WTC11 (cell line): ENCODE measurements at regions not wholly inside any gene's neighbourhood (a gene's known extent, or its start where the extent isn't known, plus 50 kb on each side); places are given as distances from the start of the nearest gene placed in this dataset.

Source experiments
- FOXJ3 ChIP-seq: sonication (generic); formaldehyde crosslinking; IDR thresholded peaks from 2 replicates; pipeline ENCODE4 v1.9.0; 2021; ENCODE audit warnings: missing genetic modification reagents, mild to moderate bottlenecking, borderline replicate concordance
- NFYB ChIP-seq: sonication (generic); formaldehyde crosslinking; conservative IDR thresholded peaks from 2 replicates; pipeline ENCODE4 v1.8.0; 2022; ENCODE audit warnings: low read depth, missing genetic modification reagents
- PRRX2 ChIP-seq: fragments of 250-450 bp; sonication (Bioruptor Pico); IDR thresholded peaks from 2 replicates; pipeline ENCODE4 v1.8.0; 2021; ENCODE audit warnings: mild to moderate bottlenecking
- TEAD4 ChIP-seq: sonication (generic); formaldehyde crosslinking; IDR thresholded peaks from 2 replicates; pipeline ENCODE4 v1.8.0; 2022; ENCODE audit warnings: mild to moderate bottlenecking, missing genetic modification reagents
- ZBTB21 ChIP-seq: sonication (generic); formaldehyde crosslinking; IDR thresholded peaks from 2 replicates; pipeline ENCODE4 v1.8.1; 2023; ENCODE audit warnings: mild to moderate bottlenecking, missing genetic modification reagents, borderline replicate concordance
- ZNF232 ChIP-seq: sonication (generic); formaldehyde crosslinking; IDR thresholded peaks from 2 replicates; pipeline ENCODE4 v1.8.0; 2022; ENCODE audit warnings: mild to moderate bottlenecking, missing genetic modification reagents
- TF ChIP-seq, protein P1 (sequence below): fragments of 200-600 bp; IDR thresholded peaks from 2 replicates; pipeline ENCODE4 v1.8.0; 2022; ENCODE audit warnings: antibody characterized with exemption
- TF ChIP-seq, protein P2 (sequence below): sonication (generic); formaldehyde crosslinking; IDR thresholded peaks from 2 replicates; pipeline ENCODE4 v1.8.0; 2022; ENCODE audit warnings: mild to moderate bottlenecking, missing genetic modification reagents
- TF ChIP-seq, protein P3 (sequence below): sonication (generic); formaldehyde crosslinking; IDR thresholded peaks from 2 replicates; pipeline ENCODE4 v1.8.1; 2022; ENCODE audit warnings: low read depth, mild to moderate bottlenecking, moderate library complexity, missing genetic modification reagents, borderline replicate concordance
- TF ChIP-seq, protein P4 (sequence below): sonication (generic); formaldehyde crosslinking; IDR thresholded peaks from 2 replicates; pipeline ENCODE4 v1.8.1; 2023; ENCODE audit warnings: mild to moderate bottlenecking, moderate library complexity, missing genetic modification reagents

DNA sequence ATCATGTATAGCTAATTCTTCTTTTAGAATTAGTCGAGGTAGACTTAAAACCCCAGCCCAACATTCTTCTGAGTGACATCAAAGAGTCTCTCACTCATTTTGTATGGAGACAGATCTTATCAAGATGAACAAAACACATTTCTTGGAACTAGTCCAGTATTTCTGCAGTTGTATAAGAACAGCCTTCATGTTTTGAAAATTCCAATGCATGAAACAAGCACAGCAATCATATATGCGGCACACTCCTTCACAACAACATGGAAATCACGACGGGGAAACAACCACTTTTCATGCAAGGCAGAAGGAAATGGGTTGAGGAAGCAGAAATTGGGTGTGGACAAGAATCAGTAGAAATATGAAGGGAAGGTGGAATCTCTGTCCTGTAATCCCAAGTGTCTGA is 113.8 kb downstream of the PLK2 start:
- TF ChIP-seq, protein P1, sequence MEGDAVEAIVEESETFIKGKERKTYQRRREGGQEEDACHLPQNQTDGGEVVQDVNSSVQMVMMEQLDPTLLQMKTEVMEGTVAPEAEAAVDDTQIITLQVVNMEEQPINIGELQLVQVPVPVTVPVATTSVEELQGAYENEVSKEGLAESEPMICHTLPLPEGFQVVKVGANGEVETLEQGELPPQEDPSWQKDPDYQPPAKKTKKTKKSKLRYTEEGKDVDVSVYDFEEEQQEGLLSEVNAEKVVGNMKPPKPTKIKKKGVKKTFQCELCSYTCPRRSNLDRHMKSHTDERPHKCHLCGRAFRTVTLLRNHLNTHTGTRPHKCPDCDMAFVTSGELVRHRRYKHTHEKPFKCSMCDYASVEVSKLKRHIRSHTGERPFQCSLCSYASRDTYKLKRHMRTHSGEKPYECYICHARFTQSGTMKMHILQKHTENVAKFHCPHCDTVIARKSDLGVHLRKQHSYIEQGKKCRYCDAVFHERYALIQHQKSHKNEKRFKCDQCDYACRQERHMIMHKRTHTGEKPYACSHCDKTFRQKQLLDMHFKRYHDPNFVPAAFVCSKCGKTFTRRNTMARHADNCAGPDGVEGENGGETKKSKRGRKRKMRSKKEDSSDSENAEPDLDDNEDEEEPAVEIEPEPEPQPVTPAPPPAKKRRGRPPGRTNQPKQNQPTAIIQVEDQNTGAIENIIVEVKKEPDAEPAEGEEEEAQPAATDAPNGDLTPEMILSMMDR = no peak
- no peak for TF ChIP-seq PRRX2 (CRISPR knock-in tag)
- no peak for TF ChIP-seq NFYB (CRISPR knock-in tag)
- TF ChIP-seq ZBTB21 (CRISPR knock-in tag) = no peak
- TF ChIP-seq, protein P2, sequence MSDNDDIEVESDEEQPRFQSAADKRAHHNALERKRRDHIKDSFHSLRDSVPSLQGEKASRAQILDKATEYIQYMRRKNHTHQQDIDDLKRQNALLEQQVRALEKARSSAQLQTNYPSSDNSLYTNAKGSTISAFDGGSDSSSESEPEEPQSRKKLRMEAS = no peak
- TF ChIP-seq TEAD4 (CRISPR knock-in tag) = no peak
- TF ChIP-seq, protein P3, sequence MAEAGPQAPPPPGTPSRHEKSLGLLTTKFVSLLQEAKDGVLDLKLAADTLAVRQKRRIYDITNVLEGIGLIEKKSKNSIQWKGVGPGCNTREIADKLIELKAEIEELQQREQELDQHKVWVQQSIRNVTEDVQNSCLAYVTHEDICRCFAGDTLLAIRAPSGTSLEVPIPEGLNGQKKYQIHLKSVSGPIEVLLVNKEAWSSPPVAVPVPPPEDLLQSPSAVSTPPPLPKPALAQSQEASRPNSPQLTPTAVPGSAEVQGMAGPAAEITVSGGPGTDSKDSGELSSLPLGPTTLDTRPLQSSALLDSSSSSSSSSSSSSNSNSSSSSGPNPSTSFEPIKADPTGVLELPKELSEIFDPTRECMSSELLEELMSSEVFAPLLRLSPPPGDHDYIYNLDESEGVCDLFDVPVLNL = no peak
- TF ChIP-seq, protein P4, sequence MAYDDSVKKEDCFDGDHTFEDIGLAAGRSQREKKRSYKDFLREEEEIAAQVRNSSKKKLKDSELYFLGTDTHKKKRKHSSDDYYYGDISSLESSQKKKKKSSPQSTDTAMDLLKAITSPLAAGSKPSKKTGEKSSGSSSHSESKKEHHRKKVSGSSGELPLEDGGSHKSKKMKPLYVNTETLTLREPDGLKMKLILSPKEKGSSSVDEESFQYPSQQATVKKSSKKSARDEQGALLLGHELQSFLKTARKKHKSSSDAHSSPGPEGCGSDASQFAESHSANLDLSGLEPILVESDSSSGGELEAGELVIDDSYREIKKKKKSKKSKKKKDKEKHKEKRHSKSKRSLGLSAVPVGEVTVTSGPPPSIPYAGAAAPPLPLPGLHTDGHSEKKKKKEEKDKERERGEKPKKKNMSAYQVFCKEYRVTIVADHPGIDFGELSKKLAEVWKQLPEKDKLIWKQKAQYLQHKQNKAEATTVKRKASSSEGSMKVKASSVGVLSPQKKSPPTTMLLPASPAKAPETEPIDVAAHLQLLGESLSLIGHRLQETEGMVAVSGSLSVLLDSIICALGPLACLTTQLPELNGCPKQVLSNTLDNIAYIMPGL (CRISPR knock-in tag) = no peak
- TF ChIP-seq ZNF232 = no peak
- no peak for TF ChIP-seq FOXJ3
